ENCODE measurements at regions not wholly inside any gene's neighbourhood (a gene's known extent, or its start where the extent isn't known, plus 50 kb on each side); places are given as distances from the start of the nearest gene placed in this dataset.

GRCh38 chr4:138292321-138292720 is 50.2 kb upstream of the SLC7A11 start:
- H3K27me3 ChIP-seq: no peaks in the 10 kb centered on the region
- intact Hi-C loops (cut with DNase I; ENCODE audit: low total_unique reads): no loop called here
- no peak for DNase-seq (ENCODE audit: low spot score in 2 of 2)
- no peaks in the 10 kb centered on the region for H3K9me3 ChIP-seq
- H3K27ac ChIP-seq: no peak overlapping the region
- H3K4me1 ChIP-seq: no peaks in the 10 kb centered on the region
- H3K36me3 ChIP-seq: no peaks in the 10 kb centered on the region
- no peak overlapping the region for H3K4me3 ChIP-seq
- TF ChIP-seq POLR2A (IDR thresholded peaks at IDR 0.05) (no peak), CTCF (IDR thresholded peaks at IDR 0.05) (no peak), POLR2AphosphoS5 (IDR thresholded peaks at IDR 0.05) (no peak)
